Fibroblast of lung (primary cell): ENCODE measurements at regions not wholly inside any gene's neighbourhood (a gene's known extent, or its start where the extent isn't known, plus 50 kb on each side); places are given as distances from the start of the nearest gene placed in this dataset.
A peak's percentile ranks its signal among the peaks of the same experiment; 100 is the strongest.

ENCODE experiments used
- DNase-seq, 2 donors: peaks; one replicate each; pipeline versions ENCODE4 v3.0.0 to v3.0.0-alpha.2; 2010; ENCODE audit warnings: low read depth in 2 of 2
- H2AFZ ChIP-seq: 2 replicates; pipeline ENCODE4 v1.5.1; 2012; ENCODE audit warnings: low read length, control low read depth, inconsistent platforms
- H3K27ac ChIP-seq: 2 replicates; pipeline ENCODE4 v1.5.1; 2011; ENCODE audit warnings: low read length, control low read depth; ENCODE audit not compliant: insufficient read depth
- H3K27me3 ChIP-seq: 2 replicates; pipeline ENCODE4 v1.5.1; 2011; ENCODE audit warnings: mild to moderate bottlenecking, low read length; ENCODE audit not compliant: control insufficient read depth, insufficient read depth
- H3K36me3 ChIP-seq: 2 replicates; pipeline ENCODE4 v1.5.1; 2011; ENCODE audit warnings: low read length; ENCODE audit not compliant: control insufficient read depth, insufficient read depth
- H3K4me1 ChIP-seq: 2 replicates; pipeline ENCODE4 v1.5.1; 2011; ENCODE audit warnings: low read length; ENCODE audit not compliant: control insufficient read depth, insufficient read depth; ENCODE audit errors: extremely low read depth
- H3K4me2 ChIP-seq: 2 replicates; pipeline ENCODE4 v1.5.1; 2011; ENCODE audit warnings: low read length, control low read depth; ENCODE audit not compliant: insufficient read depth; ENCODE audit errors: extremely low read depth
- H3K4me3 ChIP-seq, 4 experiments: fragments of 200-600 bp in 1 of 4; sonication (generic) in 1 of 4; replicated peaks in 1 of 4; 2 replicates each; pipeline ENCODE4 v1.5.1; 2011 to 2016; ENCODE audit warnings: low read length in 4 of 4, low read depth in 3 of 4, mild to moderate bottlenecking in 3 of 4, control low read depth in 2 of 4, inconsistent platforms in 1 of 4, mixed read lengths in 1 of 4; ENCODE audit not compliant: insufficient read depth in 1 of 4; ENCODE audit errors: control extremely low read depth in 1 of 4
- H3K79me2 ChIP-seq: 2 replicates; pipeline ENCODE4 v1.5.1; 2012; ENCODE audit warnings: mild to moderate bottlenecking, low read length, inconsistent platforms; ENCODE audit not compliant: control insufficient read depth, insufficient read depth
- H3K9ac ChIP-seq: 2 replicates; pipeline ENCODE4 v1.5.1; 2011; ENCODE audit warnings: mild to moderate bottlenecking, low read length, control low read depth; ENCODE audit not compliant: insufficient read depth
- H3K9me3 ChIP-seq: 2 replicates; pipeline ENCODE4 v1.5.1; 2012; ENCODE audit warnings: low read depth, low read length; ENCODE audit not compliant: control insufficient read depth, insufficient read depth
- H4K20me1 ChIP-seq: 2 replicates; pipeline ENCODE4 v1.5.1; 2011; ENCODE audit warnings: low read length; ENCODE audit not compliant: control insufficient read depth, insufficient read depth; ENCODE audit errors: extremely low read depth
- EZH2 ChIP-seq: IDR thresholded peaks from 2 replicates; pipeline ENCODE4 v1.5.1; 2012; ENCODE audit warnings: low read length, control low read depth, mild to moderate bottlenecking; ENCODE audit errors: missing control alignments
- TF ChIP-seq, protein P1 (sequence below), 2 donors: IDR thresholded peaks in 1 of 2; conservative IDR thresholded peaks in 1 of 2; 1 replicate in 1 of 2; 2 replicates in 1 of 2; pipeline ENCODE4 v1.5.1; 2011 to 2012; ENCODE audit warnings: low read length in 2 of 2, control low read depth in 1 of 2, inconsistent platforms in 1 of 2, low read depth in 1 of 2, mild to moderate bottlenecking in 1 of 2

DNA sequence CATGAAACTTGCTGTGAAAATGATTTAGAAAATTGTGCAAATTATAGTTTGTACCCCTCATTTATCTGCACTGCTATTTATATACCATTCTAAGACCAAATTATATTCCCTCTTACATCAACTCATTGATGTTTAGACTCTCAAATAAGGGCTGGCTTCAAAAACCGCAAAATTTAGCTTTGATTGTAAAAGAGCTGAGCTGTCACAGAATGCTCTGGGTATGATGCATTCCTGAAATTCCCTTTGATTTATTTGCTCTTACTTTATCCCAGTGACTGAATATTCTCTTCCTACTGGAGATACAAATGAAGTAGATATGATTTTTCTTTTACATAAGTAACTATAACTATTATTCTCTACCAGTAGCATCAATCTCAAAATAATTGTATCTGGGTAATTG lies 78.0 kb upstream of the TMTC2 start:
- Histone ChIP-seq H3K9ac (no peak overlapping the region), H4K20me1 (no peaks in the 10 kb centered on the region), H3K4me3 (no peak overlapping the region), H3K27ac (no peak overlapping the region), H3K4me2 (no peak overlapping the region), H3K27me3 (no peaks in the 10 kb centered on the region), H3K36me3 (no peaks in the 10 kb centered on the region), H3K9me3 (no peaks in the 10 kb centered on the region), H2AFZ (no peak overlapping the region), H3K4me1 (no peaks in the 10 kb centered on the region), H3K79me2 (no peaks in the 10 kb centered on the region)
- peak; percentile 4 to 57 for DNase-seq
- TF ChIP-seq, protein P1, sequence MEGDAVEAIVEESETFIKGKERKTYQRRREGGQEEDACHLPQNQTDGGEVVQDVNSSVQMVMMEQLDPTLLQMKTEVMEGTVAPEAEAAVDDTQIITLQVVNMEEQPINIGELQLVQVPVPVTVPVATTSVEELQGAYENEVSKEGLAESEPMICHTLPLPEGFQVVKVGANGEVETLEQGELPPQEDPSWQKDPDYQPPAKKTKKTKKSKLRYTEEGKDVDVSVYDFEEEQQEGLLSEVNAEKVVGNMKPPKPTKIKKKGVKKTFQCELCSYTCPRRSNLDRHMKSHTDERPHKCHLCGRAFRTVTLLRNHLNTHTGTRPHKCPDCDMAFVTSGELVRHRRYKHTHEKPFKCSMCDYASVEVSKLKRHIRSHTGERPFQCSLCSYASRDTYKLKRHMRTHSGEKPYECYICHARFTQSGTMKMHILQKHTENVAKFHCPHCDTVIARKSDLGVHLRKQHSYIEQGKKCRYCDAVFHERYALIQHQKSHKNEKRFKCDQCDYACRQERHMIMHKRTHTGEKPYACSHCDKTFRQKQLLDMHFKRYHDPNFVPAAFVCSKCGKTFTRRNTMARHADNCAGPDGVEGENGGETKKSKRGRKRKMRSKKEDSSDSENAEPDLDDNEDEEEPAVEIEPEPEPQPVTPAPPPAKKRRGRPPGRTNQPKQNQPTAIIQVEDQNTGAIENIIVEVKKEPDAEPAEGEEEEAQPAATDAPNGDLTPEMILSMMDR (conservative IDR thresholded peaks at IDR 0.05 in 1 of 2, IDR thresholded peaks at IDR 0.05 in 1 of 2; ENCODE audit: low read depth in 1 of 2, low read length in 2 of 2), result no peak

DNA sequence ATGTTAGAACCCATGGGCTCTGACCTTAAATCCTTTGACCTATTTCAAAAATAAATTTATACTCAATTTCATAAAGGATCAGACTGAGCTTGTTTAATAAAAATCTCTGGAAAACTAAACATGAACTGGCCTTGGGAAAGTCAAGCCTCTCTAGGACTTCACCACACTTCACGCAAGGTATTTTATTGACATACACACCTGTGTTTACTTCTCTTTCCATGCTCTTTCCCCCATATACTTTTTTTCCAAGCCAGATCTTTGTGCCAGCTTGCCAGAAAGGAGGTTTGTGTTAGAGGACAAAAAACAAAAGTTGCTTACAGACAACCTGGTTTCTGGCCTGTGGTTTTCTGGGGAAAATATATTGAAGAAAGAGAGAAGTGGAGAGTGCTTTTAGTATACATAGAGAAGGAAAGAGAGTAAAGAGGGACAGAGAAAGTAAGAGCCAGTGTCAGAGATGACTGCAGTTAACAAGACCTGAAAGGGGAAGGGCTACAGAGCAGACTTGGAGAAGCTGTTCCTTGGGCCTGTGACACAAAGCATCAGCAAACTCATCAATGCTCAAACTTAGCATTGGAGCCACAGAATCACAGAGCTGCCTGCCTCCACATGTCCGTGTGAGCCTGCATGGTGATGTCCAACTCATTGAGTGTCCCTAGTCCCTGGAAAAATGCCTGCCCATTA lies 77.3 kb upstream of the TMTC2 start:
- H3K27me3 ChIP-seq, result no peaks in the 10 kb centered on the region
- TF ChIP-seq, protein P1 (conservative IDR thresholded peaks at IDR 0.05 in 1 of 2, IDR thresholded peaks at IDR 0.05 in 1 of 2; ENCODE audit: low read depth in 1 of 2, low read length in 2 of 2), result no peak
- TF ChIP-seq EZH2, result no peak
- H3K36me3 ChIP-seq, result no peaks in the 10 kb centered on the region
- DNase-seq, result no peak
- H4K20me1 ChIP-seq, result no peaks in the 10 kb centered on the region
- H3K4me3 ChIP-seq, result no peak overlapping the region
- no peak overlapping the region for H3K9ac ChIP-seq
- H3K9me3 ChIP-seq, result no peaks in the 10 kb centered on the region
- no peak overlapping the region for H3K4me2 ChIP-seq
- H3K27ac ChIP-seq, result no peak overlapping the region
- no peaks in the 10 kb centered on the region for H3K4me1 ChIP-seq
- H2AFZ ChIP-seq, result no peak overlapping the region
- H3K79me2 ChIP-seq, result no peaks in the 10 kb centered on the region

DNA sequence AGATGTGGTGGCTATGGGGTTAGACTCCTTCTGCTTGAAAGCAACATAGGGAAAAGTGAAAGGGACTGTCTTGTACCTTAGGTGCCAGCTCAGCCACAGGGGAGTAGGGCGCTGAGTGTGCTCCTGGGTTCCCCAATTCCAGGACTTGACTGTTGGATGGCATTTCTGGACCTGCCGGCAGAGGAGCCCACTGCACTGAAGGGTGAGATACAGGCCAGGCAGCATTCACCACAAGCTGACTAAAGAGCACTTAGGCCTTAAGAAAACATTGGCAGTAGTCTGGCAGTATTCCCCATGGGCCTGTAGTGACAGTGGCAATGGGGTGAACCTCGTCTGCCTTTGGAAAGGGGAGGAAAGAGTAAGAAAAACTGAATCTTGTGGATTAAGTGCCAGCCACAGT lies 67.1 kb upstream of the TMTC2 start:
- no peak overlapping the region for H3K4me3 ChIP-seq
- H4K20me1 ChIP-seq, result no peaks in the 10 kb centered on the region
- TF ChIP-seq EZH2, result no peak
- TF ChIP-seq, protein P1 (conservative IDR thresholded peaks at IDR 0.05 in 1 of 2, IDR thresholded peaks at IDR 0.05 in 1 of 2; ENCODE audit: low read depth in 1 of 2, low read length in 2 of 2), result no peak
- no peak overlapping the region for H3K9ac ChIP-seq
- DNase-seq, result no peak
- H3K36me3 ChIP-seq, result no peaks in the 10 kb centered on the region
- no peaks in the 10 kb centered on the region for H3K27me3 ChIP-seq
- H3K4me2 ChIP-seq, result no peak overlapping the region
- H3K27ac ChIP-seq, result no peak overlapping the region
- H3K79me2 ChIP-seq, result no peaks in the 10 kb centered on the region
- H3K4me1 ChIP-seq, result no peaks in the 10 kb centered on the region
- no peak overlapping the region for H2AFZ ChIP-seq
- H3K9me3 ChIP-seq, result no peaks in the 10 kb centered on the region
